Mammary epithelial cell (primary cell): ENCODE measurements at regions not wholly inside any gene's neighbourhood (a gene's known extent, or its start where the extent isn't known, plus 50 kb on each side); places are given as distances from the start of the nearest gene placed in this dataset.

Experiments used
- EZH2 ChIP-seq: IDR thresholded peaks from 2 replicates; pipeline ENCODE4 v1.6.1; 2012; ENCODE audit warnings: low read length, inconsistent platforms, borderline replicate concordance
- TF ChIP-seq, protein P1 (sequence below), 2 donors: IDR thresholded peaks in 1 of 2; conservative IDR thresholded peaks in 1 of 2; 2 replicates each; pipeline ENCODE4 v1.5.1; 2011 to 2012; ENCODE audit warnings: inconsistent platforms in 2 of 2, low read length in 2 of 2, mild to moderate bottlenecking in 2 of 2, control low read depth in 1 of 2, low read depth in 1 of 2; ENCODE audit not compliant: insufficient read depth in 1 of 2; ENCODE audit errors: extremely low read depth in 1 of 2

DNA sequence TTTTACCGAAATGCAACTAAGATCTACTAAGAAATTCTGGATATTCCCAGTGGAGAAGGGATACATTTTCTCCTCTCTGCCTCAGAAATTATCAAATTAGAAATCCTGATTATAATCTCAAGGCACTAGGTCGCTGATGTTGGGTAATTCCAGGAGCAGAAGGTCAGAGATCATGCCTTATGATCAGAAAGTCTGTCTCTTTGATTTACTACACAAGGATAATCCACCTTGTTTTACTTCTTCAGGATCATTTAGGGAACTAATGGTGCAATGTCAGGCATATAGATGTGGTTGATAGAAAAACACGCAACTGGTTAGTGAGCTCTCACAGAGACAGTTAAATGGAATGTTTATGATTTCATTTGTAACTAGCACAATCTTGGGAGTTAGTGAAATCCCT, 1069.7 kb downstream of the STIM2 start:
- TF ChIP-seq EZH2: no peak
- TF ChIP-seq, protein P1, sequence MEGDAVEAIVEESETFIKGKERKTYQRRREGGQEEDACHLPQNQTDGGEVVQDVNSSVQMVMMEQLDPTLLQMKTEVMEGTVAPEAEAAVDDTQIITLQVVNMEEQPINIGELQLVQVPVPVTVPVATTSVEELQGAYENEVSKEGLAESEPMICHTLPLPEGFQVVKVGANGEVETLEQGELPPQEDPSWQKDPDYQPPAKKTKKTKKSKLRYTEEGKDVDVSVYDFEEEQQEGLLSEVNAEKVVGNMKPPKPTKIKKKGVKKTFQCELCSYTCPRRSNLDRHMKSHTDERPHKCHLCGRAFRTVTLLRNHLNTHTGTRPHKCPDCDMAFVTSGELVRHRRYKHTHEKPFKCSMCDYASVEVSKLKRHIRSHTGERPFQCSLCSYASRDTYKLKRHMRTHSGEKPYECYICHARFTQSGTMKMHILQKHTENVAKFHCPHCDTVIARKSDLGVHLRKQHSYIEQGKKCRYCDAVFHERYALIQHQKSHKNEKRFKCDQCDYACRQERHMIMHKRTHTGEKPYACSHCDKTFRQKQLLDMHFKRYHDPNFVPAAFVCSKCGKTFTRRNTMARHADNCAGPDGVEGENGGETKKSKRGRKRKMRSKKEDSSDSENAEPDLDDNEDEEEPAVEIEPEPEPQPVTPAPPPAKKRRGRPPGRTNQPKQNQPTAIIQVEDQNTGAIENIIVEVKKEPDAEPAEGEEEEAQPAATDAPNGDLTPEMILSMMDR (conservative IDR thresholded peaks at IDR 0.05 in 1 of 2, IDR thresholded peaks at IDR 0.05 in 1 of 2; ENCODE audit: extremely low read depth in 1 of 2, insufficient read depth in 1 of 2, low read depth in 1 of 2, low read length in 2 of 2): no peak
